Smooth muscle cell (in vitro differentiated cells): ENCODE measurements at regions not wholly inside any gene's neighbourhood (a gene's known extent, or its start where the extent isn't known, plus 50 kb on each side); places are given as distances from the start of the nearest gene placed in this dataset.
"Not testable (repeated sequence)": the region's sequence is repeated elsewhere in the genome, so short reads cannot be mapped to it uniquely, and the experiment has no call there.

Experiments
- DNase-seq: peaks from one replicate; lab custom pipeline; 2025; ENCODE audit not compliant: unreplicated experiment; lab: John Stamatoyannopoulos, UW
- H2AFZ ChIP-seq: fragments of 200-600 bp; sonication (generic); 2 replicates; pipeline ENCODE4 v1.6.0; 2016; ENCODE audit warnings: antibody characterized with exemption, low read depth, mild to moderate bottlenecking
- H3F3A ChIP-seq: fragments of 200-600 bp; sonication (generic); 2 replicates; pipeline ENCODE4 v1.6.0; 2017; ENCODE audit warnings: antibody characterized with exemption, low read depth
- H3K27ac ChIP-seq: fragments of 200-600 bp; sonication (generic); 2 replicates; pipeline ENCODE4 v1.5.1; 2016; ENCODE audit warnings: low read depth, mild to moderate bottlenecking
- H3K27me3 ChIP-seq: fragments of 200-600 bp; sonication (generic); 2 replicates; pipeline ENCODE4 v1.6.1; 2016; ENCODE audit warnings: low read depth, mild to moderate bottlenecking
- H3K36me3 ChIP-seq: fragments of 200-600 bp; sonication (generic); 2 replicates; pipeline ENCODE4 v1.5.1; 2016; ENCODE audit warnings: low read depth
- H3K4me1 ChIP-seq: fragments of 200-600 bp; sonication (generic); 2 replicates; pipeline ENCODE4 v1.5.1; 2016; ENCODE audit warnings: low read depth
- H3K4me2 ChIP-seq: fragments of 200-600 bp; sonication (generic); 2 replicates; pipeline ENCODE4 v1.6.0; 2016; ENCODE audit warnings: mild to moderate bottlenecking
- H3K4me3 ChIP-seq: fragments of 200-600 bp; sonication (generic); 2 replicates; pipeline ENCODE4 v1.5.1; 2016; ENCODE audit warnings: mild to moderate bottlenecking
- H3K79me2 ChIP-seq: fragments of 200-600 bp; sonication (generic); 2 replicates; pipeline ENCODE4 v1.6.0; 2016; ENCODE audit warnings: low read depth, mild to moderate bottlenecking
- H3K9ac ChIP-seq: fragments of 200-600 bp; sonication (generic); 2 replicates; pipeline ENCODE4 v1.6.0; 2016; ENCODE audit warnings: low read depth
- H3K9me3 ChIP-seq: fragments of 200-600 bp; sonication (generic); replicated peaks from 2 replicates; pipeline ENCODE4 v1.5.1; 2016; ENCODE audit warnings: low read depth
- H4K20me1 ChIP-seq: fragments of 200-600 bp; sonication (generic); 2 replicates; pipeline ENCODE4 v1.6.0; 2016; ENCODE audit warnings: low read depth
- WGBS: methylation state at CpG from one replicate; pipeline ENCODE4 v1.1.7; 2016; ENCODE audit warnings: low lambda C conversion rate; 5-methylcytosine and 5-hydroxymethylcytosine counted together
- TF ChIP-seq, protein P1 (sequence below): fragments of 200-600 bp; sonication (generic); IDR thresholded peaks from 2 replicates; pipeline ENCODE4 v1.5.1; 2017; ENCODE audit warnings: borderline replicate concordance, mild to moderate bottlenecking, antibody characterized with exemption; ENCODE audit not compliant: insufficient read depth, poor library complexity, severe bottlenecking

DNA sequence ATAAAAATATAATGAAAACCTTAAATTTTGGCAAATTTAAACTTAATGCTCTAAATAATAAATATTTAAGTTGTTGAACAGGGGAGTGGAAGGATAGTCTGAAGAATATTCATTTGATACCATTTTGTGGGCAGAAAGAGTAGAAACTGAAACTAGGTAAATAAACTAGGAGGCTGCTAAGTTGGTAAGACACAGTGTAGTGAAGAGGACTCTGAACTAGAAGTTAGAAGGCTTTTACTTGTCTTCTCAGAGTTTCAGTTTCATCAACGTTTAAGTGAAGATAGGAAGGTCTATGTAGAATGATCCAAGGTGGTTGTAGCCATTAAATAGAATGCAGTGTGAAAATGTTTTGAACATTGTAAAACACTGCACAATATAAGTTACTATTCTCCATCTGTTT is 516.9 kb downstream of the AMY1C start:
- Histone ChIP-seq H3K9me3 (no peaks in the 10 kb centered on the region), H3K27me3 (no peaks in the 10 kb centered on the region), H3K36me3 (no peaks in the 10 kb centered on the region), H2AFZ (no peak overlapping the region), H3K4me2 (no peak overlapping the region), H4K20me1 (no peaks in the 10 kb centered on the region), H3K27ac (no peak overlapping the region), H3K4me1 (no peaks in the 10 kb centered on the region), H3K79me2 (no peaks in the 10 kb centered on the region), H3K4me3 (no peak overlapping the region), H3F3A (no peaks in the 10 kb centered on the region), H3K9ac (no peak overlapping the region)
- DNase-seq = no peak
- 56% methylated on average over 1 of the region's 1 CpG for WGBS
- TF ChIP-seq, protein P1, sequence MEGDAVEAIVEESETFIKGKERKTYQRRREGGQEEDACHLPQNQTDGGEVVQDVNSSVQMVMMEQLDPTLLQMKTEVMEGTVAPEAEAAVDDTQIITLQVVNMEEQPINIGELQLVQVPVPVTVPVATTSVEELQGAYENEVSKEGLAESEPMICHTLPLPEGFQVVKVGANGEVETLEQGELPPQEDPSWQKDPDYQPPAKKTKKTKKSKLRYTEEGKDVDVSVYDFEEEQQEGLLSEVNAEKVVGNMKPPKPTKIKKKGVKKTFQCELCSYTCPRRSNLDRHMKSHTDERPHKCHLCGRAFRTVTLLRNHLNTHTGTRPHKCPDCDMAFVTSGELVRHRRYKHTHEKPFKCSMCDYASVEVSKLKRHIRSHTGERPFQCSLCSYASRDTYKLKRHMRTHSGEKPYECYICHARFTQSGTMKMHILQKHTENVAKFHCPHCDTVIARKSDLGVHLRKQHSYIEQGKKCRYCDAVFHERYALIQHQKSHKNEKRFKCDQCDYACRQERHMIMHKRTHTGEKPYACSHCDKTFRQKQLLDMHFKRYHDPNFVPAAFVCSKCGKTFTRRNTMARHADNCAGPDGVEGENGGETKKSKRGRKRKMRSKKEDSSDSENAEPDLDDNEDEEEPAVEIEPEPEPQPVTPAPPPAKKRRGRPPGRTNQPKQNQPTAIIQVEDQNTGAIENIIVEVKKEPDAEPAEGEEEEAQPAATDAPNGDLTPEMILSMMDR = no peak

DNA sequence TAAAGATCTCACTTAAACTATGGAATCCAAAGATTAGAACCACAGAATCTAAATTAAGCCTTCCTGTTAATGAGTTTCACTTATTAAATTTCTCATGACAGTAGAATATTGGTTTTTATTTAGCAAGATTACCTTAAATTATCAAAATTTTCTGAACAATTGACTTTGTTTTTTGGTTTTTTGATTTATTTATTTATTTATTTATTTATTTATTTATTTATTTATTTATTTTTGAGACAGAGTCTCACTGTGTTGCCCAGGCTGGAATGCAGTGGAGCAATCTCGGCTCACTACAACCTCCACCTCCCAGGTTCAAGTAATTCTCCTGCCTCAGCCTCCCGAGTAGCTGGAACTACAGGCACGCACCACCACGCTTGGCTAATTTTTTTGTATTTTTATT is 538.6 kb downstream of the AMY1C start:
- H4K20me1 ChIP-seq, H3K4me3 ChIP-seq, H3K27ac ChIP-seq, H3K79me2 ChIP-seq, H3K9ac ChIP-seq, H3F3A ChIP-seq, H3K4me1 ChIP-seq, H3K36me3 ChIP-seq, H3K4me2 ChIP-seq, H3K9me3 ChIP-seq, H2AFZ ChIP-seq, H3K27me3 ChIP-seq, DNase-seq: not testable (repeated sequence)
- 94% methylated on average over 4 of the region's 4 CpGs for WGBS

DNA sequence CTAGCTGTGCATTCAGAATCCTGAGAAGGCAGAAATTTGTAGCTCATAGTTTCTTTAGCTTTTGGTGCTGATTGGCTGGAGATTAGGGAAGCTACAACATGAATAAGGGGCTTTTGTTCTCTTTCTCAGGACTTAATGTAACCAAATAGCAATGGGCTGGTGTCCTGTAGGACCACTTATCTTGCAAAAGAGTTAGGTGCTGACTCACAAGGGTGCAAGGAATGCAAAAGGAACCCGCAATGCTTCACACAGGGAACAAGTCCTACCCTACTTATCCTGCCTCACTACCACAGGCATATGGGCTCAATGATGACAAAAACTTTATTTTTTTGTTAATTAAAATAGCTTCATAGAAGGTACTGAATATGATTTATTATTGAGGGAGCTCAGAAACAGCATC is 541.5 kb downstream of the AMY1C start:
- no peaks in the 10 kb centered on the region for H3K9me3 ChIP-seq
- H2AFZ ChIP-seq = no peak overlapping the region
- H3K27me3 ChIP-seq = no peaks in the 10 kb centered on the region
- no peaks in the 10 kb centered on the region for H3K4me1 ChIP-seq
- TF ChIP-seq, protein P1 = no peak
- no peak for DNase-seq
- no peak overlapping the region for H3K27ac ChIP-seq
- H3K4me2 ChIP-seq = no peak overlapping the region
- WGBS = 41% methylated on average over 1 of the region's 1 CpG
- no peaks in the 10 kb centered on the region for H3F3A ChIP-seq
- H3K9ac ChIP-seq = no peak overlapping the region
- no peaks in the 10 kb centered on the region for H3K79me2 ChIP-seq
- no peaks in the 10 kb centered on the region for H3K36me3 ChIP-seq
- no peaks in the 10 kb centered on the region for H4K20me1 ChIP-seq
- no peak overlapping the region for H3K4me3 ChIP-seq

DNA sequence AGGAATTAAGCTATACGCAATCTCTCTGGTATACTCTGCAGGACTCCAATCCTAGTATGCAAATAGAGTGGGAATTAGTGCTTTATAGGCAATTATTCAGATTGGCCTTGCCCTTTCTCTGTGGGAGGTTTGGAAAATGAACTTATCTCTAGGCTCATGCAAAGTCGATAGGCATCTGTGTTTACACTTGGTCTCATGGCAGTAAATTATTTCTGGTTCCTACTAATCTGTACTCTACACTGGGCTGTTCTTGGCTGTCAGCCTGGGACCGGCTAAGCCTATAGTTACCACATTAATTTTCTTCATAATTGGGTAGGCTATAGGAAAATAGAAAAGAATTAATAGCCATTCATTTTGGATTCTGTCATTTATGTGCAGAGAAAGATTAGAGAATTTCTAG is 544.6 kb downstream of the AMY1C start:
- no peaks in the 10 kb centered on the region for H3K9me3 ChIP-seq
- no peak overlapping the region for H3K27ac ChIP-seq
- 61% methylated on average over 3 of the region's 3 CpGs for WGBS
- no peak for DNase-seq
- H2AFZ ChIP-seq = no peak overlapping the region
- H3F3A ChIP-seq = no peaks in the 10 kb centered on the region
- no peaks in the 10 kb centered on the region for H3K4me1 ChIP-seq
- H3K79me2 ChIP-seq = no peaks in the 10 kb centered on the region
- H3K36me3 ChIP-seq = no peaks in the 10 kb centered on the region
- H4K20me1 ChIP-seq = no peaks in the 10 kb centered on the region
- H3K4me3 ChIP-seq = no peak overlapping the region
- no peak overlapping the region for H3K4me2 ChIP-seq
- TF ChIP-seq, protein P1 = no peak
- H3K9ac ChIP-seq = no peak overlapping the region
- no peaks in the 10 kb centered on the region for H3K27me3 ChIP-seq
